ENCODE measurements at regions not wholly inside any gene's neighbourhood (a gene's known extent, or its start where the extent isn't known, plus 50 kb on each side); places are given as distances from the start of the nearest gene placed in this dataset.
"Not testable (repeated sequence)": the region's sequence is repeated elsewhere in the genome, so short reads cannot be mapped to it uniquely, and the experiment has no call there.

DNA sequence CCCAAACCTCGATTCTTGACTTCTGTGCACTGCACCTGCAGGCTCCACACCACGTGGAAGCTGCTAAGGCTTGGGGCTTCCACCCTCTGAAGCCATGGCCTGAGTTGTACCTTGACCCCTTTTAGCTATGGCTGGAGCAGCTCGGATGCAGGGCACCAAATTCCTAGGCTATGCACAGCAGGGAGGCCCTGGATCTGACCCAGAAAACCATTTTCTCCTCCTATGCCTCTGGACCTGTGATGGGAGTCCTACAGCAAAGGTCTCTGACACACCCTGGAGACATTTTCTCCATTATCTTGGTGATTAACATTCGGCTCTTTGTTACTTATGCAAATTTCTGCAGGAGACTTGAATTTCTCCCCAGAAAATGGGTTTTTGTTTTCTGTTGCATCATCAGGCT, 309.2 kb upstream of the DDI1 start:
- H3K36me3 ChIP-seq (ENCODE audit: control insufficient read depth, insufficient read depth, low read length) = no peaks in the 10 kb centered on the region
- H3K9me3 ChIP-seq (ENCODE audit: control insufficient read depth, low read length) = peaks cover 21% of the 10 kb centered on the region
- H3K27ac ChIP-seq (ENCODE audit: low read depth, low read length, severe bottlenecking) = no peak overlapping the region
- no peak overlapping the region for H3K4me3 ChIP-seq (ENCODE audit: extremely low read depth, insufficient read depth, low read length, poor library complexity, severe bottlenecking)
- WGBS, 2 experiments (ENCODE audit: insufficient coverage in 2 of 2) = 90 to 92% methylated on average over 4 of the region's 4 CpGs
- H3K4me1 ChIP-seq (ENCODE audit: control insufficient read depth, insufficient read depth, low read length, poor library complexity, severe bottlenecking) = no peaks in the 10 kb centered on the region

- Histone ChIP-seq H3K27ac (ENCODE audit: low read depth, low read length, severe bottlenecking) (no peak overlapping the region), H3K9me3 (ENCODE audit: control insufficient read depth, low read length) (peaks cover 17% of the 10 kb centered on the region), H3K4me3 (ENCODE audit: extremely low read depth, insufficient read depth, low read length, poor library complexity, severe bottlenecking) (no peak overlapping the region), H3K4me1 (ENCODE audit: control insufficient read depth, insufficient read depth, low read length, poor library complexity, severe bottlenecking) (no peaks in the 10 kb centered on the region), H3K36me3 (ENCODE audit: control insufficient read depth, insufficient read depth, low read length) (no peaks in the 10 kb centered on the region)
Observed at GRCh38 chr11:103729617-103730016, 306.8 kb upstream of the DDI1 start.

DNA sequence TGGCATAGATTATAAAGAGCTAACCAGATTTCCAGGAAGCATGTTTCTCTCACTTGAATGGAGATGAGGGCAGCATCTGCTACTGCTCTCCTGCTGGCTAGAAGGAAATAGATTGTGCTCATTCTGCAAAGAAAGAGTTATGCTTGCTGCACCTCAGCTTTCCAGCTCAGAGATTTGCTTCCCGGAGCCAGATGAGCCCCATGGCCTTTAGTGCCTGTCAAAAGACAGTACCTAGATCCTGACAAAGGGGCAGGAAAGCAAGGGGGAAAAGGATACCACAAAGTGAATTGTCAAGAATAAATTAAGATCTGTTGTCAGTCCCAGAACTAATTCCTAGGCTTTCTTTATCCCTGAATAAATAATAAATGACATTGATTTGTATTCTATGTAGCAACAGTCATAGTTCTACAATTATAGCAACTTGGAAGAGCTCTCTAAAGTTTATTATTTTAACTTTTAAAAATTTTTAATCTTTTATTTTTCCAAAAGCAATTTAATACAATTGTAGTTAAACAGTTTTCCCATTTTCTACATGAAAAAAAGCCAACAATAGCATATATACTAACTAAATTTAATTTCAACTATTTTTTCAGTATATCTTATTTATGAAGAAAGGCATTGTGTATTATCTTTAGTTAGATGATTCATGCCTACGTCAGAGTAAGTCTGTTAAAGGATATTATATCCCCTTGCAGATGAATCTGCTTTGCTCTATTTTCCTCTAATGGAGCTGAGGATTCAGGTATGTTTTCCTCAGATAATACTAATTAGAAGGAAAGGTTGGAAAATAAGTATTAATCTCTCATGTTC, 306.1 kb upstream of the DDI1 start:
- H3K9me3 ChIP-seq (ENCODE audit: control insufficient read depth, low read length) = peaks cover 17% of the 10 kb centered on the region
- H3K4me3 ChIP-seq (ENCODE audit: extremely low read depth, insufficient read depth, low read length, poor library complexity, severe bottlenecking) = no peak overlapping the region
- no peak overlapping the region for H3K27ac ChIP-seq (ENCODE audit: low read depth, low read length, severe bottlenecking)
- H3K4me1 ChIP-seq (ENCODE audit: control insufficient read depth, insufficient read depth, low read length, poor library complexity, severe bottlenecking) = no peaks in the 10 kb centered on the region
- no peaks in the 10 kb centered on the region for H3K36me3 ChIP-seq (ENCODE audit: control insufficient read depth, insufficient read depth, low read length)
- 75 to 78% methylated on average over 1 of the region's 2 CpGs for WGBS, 2 experiments (ENCODE audit: insufficient coverage in 2 of 2)

DNA sequence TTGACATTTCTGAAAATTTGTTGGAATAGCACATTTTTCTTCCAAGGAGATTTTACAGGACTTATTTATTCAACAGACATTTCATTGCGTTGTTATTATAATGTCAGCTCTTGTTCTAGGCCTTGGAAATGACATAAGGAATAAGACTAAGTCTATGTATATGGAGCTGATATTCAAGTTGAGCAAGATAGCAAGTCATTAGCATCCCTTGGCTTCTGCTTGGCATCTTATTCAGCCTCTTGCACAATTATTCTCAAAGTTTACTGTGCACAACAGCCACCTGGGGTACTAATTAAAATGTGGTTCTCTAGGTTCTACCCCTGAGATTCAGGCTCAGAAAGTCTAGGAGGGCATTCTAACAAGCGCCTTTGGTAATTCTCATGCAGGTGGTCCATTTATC, 304.8 kb upstream of the DDI1 start:
- no peaks in the 10 kb centered on the region for H3K36me3 ChIP-seq (ENCODE audit: control insufficient read depth, insufficient read depth, low read length)
- H3K27ac ChIP-seq (ENCODE audit: low read depth, low read length, severe bottlenecking) = no peak overlapping the region
- 100% methylated on average over 1 of the region's 2 CpGs for WGBS, 2 experiments (ENCODE audit: insufficient coverage in 2 of 2)
- no peak overlapping the region for H3K4me3 ChIP-seq (ENCODE audit: extremely low read depth, insufficient read depth, low read length, poor library complexity, severe bottlenecking)
- H3K9me3 ChIP-seq (ENCODE audit: control insufficient read depth, low read length) = peaks cover 10% of the 10 kb centered on the region
- no peaks in the 10 kb centered on the region for H3K4me1 ChIP-seq (ENCODE audit: control insufficient read depth, insufficient read depth, low read length, poor library complexity, severe bottlenecking)

DNA sequence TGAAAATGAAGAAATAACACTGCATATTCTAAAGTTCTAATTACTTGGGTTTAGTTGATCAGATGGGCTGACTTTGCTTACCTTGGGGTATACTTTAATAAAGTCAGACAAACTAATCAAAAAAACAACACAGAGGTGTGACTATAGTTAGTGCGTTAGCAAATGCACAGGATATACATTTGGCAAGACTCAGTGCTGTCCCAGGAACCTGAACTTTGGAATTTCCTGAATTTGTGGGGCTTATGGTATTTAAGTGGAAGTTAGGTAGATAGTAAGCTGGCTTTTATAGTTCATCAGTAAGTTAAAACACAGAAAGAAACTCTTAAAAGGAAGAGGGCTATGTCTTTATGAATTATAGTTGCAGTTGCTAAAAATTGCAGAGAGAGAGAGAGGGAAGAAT, 302.6 kb upstream of the DDI1 start:
- H3K9me3 ChIP-seq (ENCODE audit: control insufficient read depth, low read length) = no peaks in the 10 kb centered on the region
- peaks cover 6% of the 10 kb centered on the region for H3K4me1 ChIP-seq (ENCODE audit: control insufficient read depth, insufficient read depth, low read length, poor library complexity, severe bottlenecking)
- WGBS, 2 experiments (ENCODE audit: insufficient coverage in 2 of 2) = 100% methylated on average over 1 of the region's 1 CpG; no CpG with 5 or more reads in 1 of the 2 experiments
- H3K4me3 ChIP-seq (ENCODE audit: extremely low read depth, insufficient read depth, low read length, poor library complexity, severe bottlenecking) = no peak overlapping the region
- no peak overlapping the region for H3K27ac ChIP-seq (ENCODE audit: low read depth, low read length, severe bottlenecking)
- H3K36me3 ChIP-seq (ENCODE audit: control insufficient read depth, insufficient read depth, low read length) = no peaks in the 10 kb centered on the region

- Histone ChIP-seq H3K36me3 (ENCODE audit: control insufficient read depth, insufficient read depth, low read length) (no peaks in the 10 kb centered on the region), H3K27ac (ENCODE audit: low read depth, low read length, severe bottlenecking) (no peak overlapping the region), H3K4me3 (ENCODE audit: extremely low read depth, insufficient read depth, low read length, poor library complexity, severe bottlenecking) (no peak overlapping the region), H3K4me1 (ENCODE audit: control insufficient read depth, insufficient read depth, low read length, poor library complexity, severe bottlenecking) (peaks cover 7% of the 10 kb centered on the region), H3K9me3 (ENCODE audit: control insufficient read depth, low read length) (no peaks in the 10 kb centered on the region)
- 71 to 77% methylated on average over 3 to 4 of the region's 4 CpGs for WGBS, 2 experiments (ENCODE audit: insufficient coverage in 2 of 2)
Observed at GRCh38 chr11:103735497-103736032, 300.9 kb upstream of the DDI1 start.

- Histone ChIP-seq H3K36me3 (ENCODE audit: control insufficient read depth, insufficient read depth, low read length) (no peaks in the 10 kb centered on the region), H3K4me1 (ENCODE audit: control insufficient read depth, insufficient read depth, low read length, poor library complexity, severe bottlenecking) (peaks cover 7% of the 10 kb centered on the region), H3K27ac (ENCODE audit: low read depth, low read length, severe bottlenecking) (no peak overlapping the region), H3K4me3 (ENCODE audit: extremely low read depth, insufficient read depth, low read length, poor library complexity, severe bottlenecking) (no peak overlapping the region), H3K9me3 (ENCODE audit: control insufficient read depth, low read length) (no peaks in the 10 kb centered on the region)
- 90% methylated on average over 3 of the region's 4 CpGs; no CpG with 5 or more reads in 1 of the 2 experiments for WGBS, 2 experiments (ENCODE audit: insufficient coverage in 2 of 2)
Observed at GRCh38 chr11:103736315-103737036, 300.0 kb upstream of the DDI1 start.

GRCh38 chr11:103737037-103737622, 299.3 kb upstream of the DDI1 start:
- Histone ChIP-seq H3K27ac (ENCODE audit: low read depth, low read length, severe bottlenecking) (no peak overlapping the region), H3K9me3 (ENCODE audit: control insufficient read depth, low read length) (no peaks in the 10 kb centered on the region), H3K4me1 (ENCODE audit: control insufficient read depth, insufficient read depth, low read length, poor library complexity, severe bottlenecking) (peaks cover 7% of the 10 kb centered on the region), H3K36me3 (ENCODE audit: control insufficient read depth, insufficient read depth, low read length) (no peaks in the 10 kb centered on the region), H3K4me3 (ENCODE audit: extremely low read depth, insufficient read depth, low read length, poor library complexity, severe bottlenecking) (no peak overlapping the region)
- WGBS, 2 experiments (ENCODE audit: insufficient coverage in 2 of 2) = 73 to 85% methylated on average over 3 of the region's 4 CpGs

DNA sequence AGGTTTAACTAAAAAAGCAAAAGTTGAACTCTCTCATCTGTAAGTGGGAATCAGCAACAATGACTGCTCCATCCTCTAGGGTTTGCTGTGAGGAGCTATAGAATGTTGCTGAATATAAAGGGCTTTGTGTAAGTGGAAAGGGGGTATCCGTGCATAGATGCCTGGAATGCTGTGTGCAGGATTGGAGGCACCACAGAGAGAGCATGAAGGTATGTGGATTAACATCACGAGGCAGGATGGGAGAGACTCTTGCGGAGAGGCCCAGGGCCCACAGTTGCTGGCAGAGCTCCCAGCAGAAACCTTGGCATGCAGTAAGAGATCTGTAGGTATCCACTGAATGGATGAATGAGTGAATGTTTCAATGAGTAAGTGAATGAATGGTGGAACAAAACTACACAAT, 298.7 kb upstream of the DDI1 start:
- Histone ChIP-seq H3K9me3 (ENCODE audit: control insufficient read depth, low read length) (no peaks in the 10 kb centered on the region), H3K4me1 (ENCODE audit: control insufficient read depth, insufficient read depth, low read length, poor library complexity, severe bottlenecking) (peaks cover 7% of the 10 kb centered on the region), H3K4me3 (ENCODE audit: extremely low read depth, insufficient read depth, low read length, poor library complexity, severe bottlenecking) (no peak overlapping the region), H3K27ac (ENCODE audit: low read depth, low read length, severe bottlenecking) (no peak overlapping the region), H3K36me3 (ENCODE audit: control insufficient read depth, insufficient read depth, low read length) (no peaks in the 10 kb centered on the region)
- 70 to 72% methylated on average over 3 of the region's 3 CpGs for WGBS, 2 experiments (ENCODE audit: insufficient coverage in 2 of 2)

- H3K9me3 ChIP-seq (ENCODE audit: control insufficient read depth, low read length); H3K36me3 ChIP-seq (ENCODE audit: control insufficient read depth, insufficient read depth, low read length); H3K4me1 ChIP-seq (ENCODE audit: control insufficient read depth, insufficient read depth, low read length, poor library complexity, severe bottlenecking); H3K4me3 ChIP-seq (ENCODE audit: extremely low read depth, insufficient read depth, low read length, poor library complexity, severe bottlenecking); H3K27ac ChIP-seq (ENCODE audit: low read depth, low read length, severe bottlenecking): not testable (repeated sequence)
- WGBS, 2 experiments (ENCODE audit: insufficient coverage in 2 of 2) = 27 to 28% methylated on average over 13 to 14 of the region's 18 CpGs
Observed at GRCh38 chr11:103739074-103739796, 297.2 kb upstream of the DDI1 start.

Measured in mesodermal cell (in vitro differentiated cells).